Endodermal cell (in vitro differentiated cells): ENCODE measurements at regions not wholly inside any gene's neighbourhood (a gene's known extent, or its start where the extent isn't known, plus 50 kb on each side); places are given as distances from the start of the nearest gene placed in this dataset.

ENCODE experiments used
- DNase-seq: peaks from one replicate; pipeline ENCODE4 v3.0.0-alpha.2; 2017
- H3K27ac ChIP-seq: 2 replicates; pipeline ENCODE4 v1.5.1; 2013; ENCODE audit warnings: mild to moderate bottlenecking, low read depth, low read length, moderate library complexity
- H3K27me3 ChIP-seq: 2 replicates; pipeline ENCODE4 v1.6.1; 2013; ENCODE audit warnings: mild to moderate bottlenecking, low read length, moderate library complexity; ENCODE audit not compliant: insufficient read depth, control insufficient read depth, poor library complexity, severe bottlenecking
- H3K36me3 ChIP-seq: 2 replicates; pipeline ENCODE4 v1.7.0; 2013; ENCODE audit warnings: mild to moderate bottlenecking, low read length, moderate library complexity; ENCODE audit not compliant: control insufficient read depth, insufficient read depth
- H3K4me1 ChIP-seq: one replicate; pipeline ENCODE4 v1.7.0; 2013; ENCODE audit warnings: low read length; ENCODE audit not compliant: control insufficient read depth, insufficient read depth
- H3K4me3 ChIP-seq: 2 replicates; pipeline ENCODE4 v1.5.1; 2013; ENCODE audit warnings: mild to moderate bottlenecking, low read length, moderate library complexity
- H3K9ac ChIP-seq: 2 replicates; pipeline ENCODE4 v1.6.1; 2013; ENCODE audit warnings: mild to moderate bottlenecking, low read length, moderate library complexity; ENCODE audit not compliant: poor library complexity, severe bottlenecking; ENCODE audit errors: extremely low read depth
- H3K9me3 ChIP-seq: 2 replicates; pipeline ENCODE4 v1.6.1; 2013; ENCODE audit warnings: mild to moderate bottlenecking, low read length, moderate library complexity; ENCODE audit not compliant: control insufficient read depth
- H3K27ac Mint-ChIP-seq: 2 replicates; pipeline ENCODE4 v1.8.0; 2020; ENCODE audit warnings: mixed read lengths
- H3K27me3 Mint-ChIP-seq: 2 replicates; pipeline ENCODE4 v1.8.0; 2021; ENCODE audit warnings: mild to moderate bottlenecking, mixed read lengths; ENCODE audit not compliant: insufficient read depth
- H3K36me3 Mint-ChIP-seq: 2 replicates; pipeline ENCODE4 v1.8.0; 2020; ENCODE audit warnings: low read depth, mixed read lengths
- H3K4me1 Mint-ChIP-seq: 2 replicates; pipeline ENCODE4 v1.8.0; 2020; ENCODE audit warnings: mixed read lengths
- H3K4me3 Mint-ChIP-seq: 2 replicates; pipeline ENCODE4 v1.8.0; 2020; ENCODE audit warnings: mild to moderate bottlenecking, moderate library complexity, mixed read lengths
- H3K9me3 Mint-ChIP-seq: 2 replicates; pipeline ENCODE4 v1.8.0; 2020; ENCODE audit warnings: mild to moderate bottlenecking, mixed read lengths
- WGBS, 2 experiments: methylation state at CpG; one replicate each; pipeline versions ENCODE4 v1.1.5 to v1.1.7; 2013; ENCODE audit warnings: missing lambda C conversion rate in 2 of 2, mixed read lengths in 1 of 2; ENCODE audit not compliant: insufficient coverage in 1 of 2, insufficient read length in 1 of 2; 5-methylcytosine and 5-hydroxymethylcytosine counted together
- TF ChIP-seq, protein P1 (sequence below): fragments of 200-600 bp; sonication (generic); conservative IDR thresholded peaks from 2 replicates; pipeline ENCODE4 v1.5.0; 2021; ENCODE audit warnings: antibody characterized with exemption, mild to moderate bottlenecking

DNA sequence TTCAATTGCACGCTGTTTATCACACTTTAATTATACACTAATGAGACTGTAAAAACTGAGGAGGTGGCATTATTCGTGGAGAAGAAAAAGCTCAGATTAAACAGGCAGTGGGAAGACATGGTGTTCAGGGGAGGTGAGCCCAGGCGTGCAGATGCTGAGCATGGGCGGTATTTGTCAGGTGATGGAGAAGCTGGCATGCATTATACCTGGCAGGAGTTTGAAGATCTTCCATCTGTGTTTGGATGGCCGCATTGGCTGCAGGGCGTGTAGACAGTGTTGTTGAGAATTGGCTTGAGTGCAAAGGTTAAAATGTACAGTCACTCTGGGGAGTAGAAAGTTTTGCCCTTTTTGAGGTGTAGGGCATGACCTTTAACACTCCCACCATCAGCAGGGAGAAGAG lies 213.8 kb downstream of the ERMARD start:
- TF ChIP-seq, protein P1, sequence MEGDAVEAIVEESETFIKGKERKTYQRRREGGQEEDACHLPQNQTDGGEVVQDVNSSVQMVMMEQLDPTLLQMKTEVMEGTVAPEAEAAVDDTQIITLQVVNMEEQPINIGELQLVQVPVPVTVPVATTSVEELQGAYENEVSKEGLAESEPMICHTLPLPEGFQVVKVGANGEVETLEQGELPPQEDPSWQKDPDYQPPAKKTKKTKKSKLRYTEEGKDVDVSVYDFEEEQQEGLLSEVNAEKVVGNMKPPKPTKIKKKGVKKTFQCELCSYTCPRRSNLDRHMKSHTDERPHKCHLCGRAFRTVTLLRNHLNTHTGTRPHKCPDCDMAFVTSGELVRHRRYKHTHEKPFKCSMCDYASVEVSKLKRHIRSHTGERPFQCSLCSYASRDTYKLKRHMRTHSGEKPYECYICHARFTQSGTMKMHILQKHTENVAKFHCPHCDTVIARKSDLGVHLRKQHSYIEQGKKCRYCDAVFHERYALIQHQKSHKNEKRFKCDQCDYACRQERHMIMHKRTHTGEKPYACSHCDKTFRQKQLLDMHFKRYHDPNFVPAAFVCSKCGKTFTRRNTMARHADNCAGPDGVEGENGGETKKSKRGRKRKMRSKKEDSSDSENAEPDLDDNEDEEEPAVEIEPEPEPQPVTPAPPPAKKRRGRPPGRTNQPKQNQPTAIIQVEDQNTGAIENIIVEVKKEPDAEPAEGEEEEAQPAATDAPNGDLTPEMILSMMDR, result no peak
- Mint-ChIP-seq H3K27ac (no peak overlapping the region), H3K4me3 (no peak overlapping the region), H3K36me3 (peaks cover 7% of the 10 kb centered on the region), H3K4me1 (no peaks in the 10 kb centered on the region), H3K9me3 (peaks cover 14% of the 10 kb centered on the region), H3K27me3 (peaks cover 8% of the 10 kb centered on the region)
- peaks cover 16% of the 10 kb centered on the region for H3K27me3 ChIP-seq
- no peaks in the 10 kb centered on the region for H3K36me3 ChIP-seq
- H3K9ac ChIP-seq, result no peak overlapping the region
- no peaks in the 10 kb centered on the region for H3K4me1 ChIP-seq
- no peak for DNase-seq
- no peak overlapping the region for H3K27ac ChIP-seq
- 75 to 76% methylated on average over 4 to 6 of the region's 6 CpGs for WGBS, 2 experiments
- no peaks in the 10 kb centered on the region for H3K9me3 ChIP-seq
- no peak overlapping the region for H3K4me3 ChIP-seq

DNA sequence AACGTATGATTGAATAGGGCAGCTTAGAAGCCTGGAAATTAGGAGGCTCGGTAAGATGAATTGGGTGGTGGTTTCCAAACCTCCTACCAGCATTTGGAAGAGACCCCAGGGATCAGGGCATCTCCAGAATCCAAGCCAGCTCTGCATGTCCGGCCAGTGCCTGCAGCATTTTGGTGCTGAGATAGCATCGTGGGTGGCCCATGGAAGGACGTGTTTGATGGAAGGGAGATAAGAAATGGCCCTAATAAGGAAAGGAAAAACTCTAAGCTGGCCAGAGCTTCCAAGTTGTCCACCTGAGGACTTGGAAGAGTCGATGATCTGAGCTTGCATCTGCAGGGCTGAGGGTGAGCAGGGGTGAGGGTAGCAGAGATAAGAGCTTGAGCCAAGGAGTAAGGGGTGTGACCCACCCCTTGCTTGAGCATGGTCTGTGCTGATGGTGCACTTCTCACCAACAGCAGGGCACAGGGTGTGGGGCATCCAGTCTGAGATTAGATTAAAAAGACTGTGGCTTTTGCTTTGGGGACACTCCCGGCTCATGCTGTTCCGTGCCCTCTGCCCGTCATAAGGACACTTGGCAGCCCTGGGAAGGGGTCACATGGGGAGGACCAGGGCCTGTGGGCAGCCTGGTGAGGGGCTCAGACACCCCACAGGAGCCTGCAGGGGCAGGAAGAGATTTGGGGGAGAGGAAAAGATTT lies 213.2 kb downstream of the ERMARD start:
- WGBS, 2 experiments, result 93 to 94% methylated on average over 9 of the region's 9 CpGs
- TF ChIP-seq, protein P1, result no peak
- Mint-ChIP-seq H3K36me3 (peaks cover 7% of the 10 kb centered on the region), H3K27me3 (peaks cover 8% of the 10 kb centered on the region), H3K4me1 (no peaks in the 10 kb centered on the region), H3K9me3 (peaks cover 14% of the 10 kb centered on the region), H3K4me3 (no peak overlapping the region), H3K27ac (no peak overlapping the region)
- no peaks in the 10 kb centered on the region for H3K9me3 ChIP-seq
- no peaks in the 10 kb centered on the region for H3K4me1 ChIP-seq
- H3K27me3 ChIP-seq, result peaks cover 16% of the 10 kb centered on the region
- peak; percentile 19 for DNase-seq
- H3K9ac ChIP-seq, result no peak overlapping the region
- H3K4me3 ChIP-seq, result no peak overlapping the region
- no peak overlapping the region for H3K27ac ChIP-seq
- H3K36me3 ChIP-seq, result no peaks in the 10 kb centered on the region

DNA sequence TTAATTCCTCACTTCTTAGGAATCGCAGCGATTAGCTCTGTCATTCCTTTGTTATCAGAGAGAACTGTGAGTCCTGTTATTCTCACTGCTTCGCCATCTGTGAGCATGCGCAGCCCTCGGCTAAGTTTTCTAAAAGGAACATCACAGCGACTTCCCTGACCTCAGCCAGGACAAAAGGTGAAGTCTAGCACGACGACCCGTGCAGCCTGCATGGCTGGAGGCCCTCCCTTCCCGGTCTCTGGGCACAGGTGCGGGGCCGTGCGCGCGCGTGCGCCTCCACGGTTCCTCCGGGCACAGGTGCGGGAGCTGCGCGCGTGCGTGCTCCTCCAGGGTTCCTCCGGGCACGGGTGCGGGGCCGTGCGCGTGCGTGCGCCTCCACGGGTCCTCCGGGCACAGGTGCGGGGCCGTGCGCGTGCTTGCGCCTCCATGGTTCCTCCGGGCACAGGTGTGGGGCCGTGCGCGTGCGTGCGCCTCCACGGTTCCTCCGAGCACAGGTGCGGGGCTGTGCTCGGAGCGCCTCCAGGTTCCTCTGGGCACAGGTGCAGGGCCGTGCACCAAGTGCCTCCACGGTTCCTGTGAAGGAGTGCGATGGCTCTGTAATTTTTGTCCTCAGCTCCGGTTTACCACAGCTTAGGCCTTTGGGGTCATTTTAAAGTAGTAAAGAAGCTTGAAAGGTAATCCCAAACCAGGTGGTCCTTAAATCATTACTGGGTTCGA lies 212.3 kb downstream of the ERMARD start:
- WGBS, 2 experiments, result 96 to 98% methylated on average over 43 to 55 of the region's 55 CpGs
- peaks cover 14% of the 10 kb centered on the region for H3K9me3 Mint-ChIP-seq
- no peaks in the 10 kb centered on the region for H3K4me1 Mint-ChIP-seq
- H3K9ac ChIP-seq, result no peak overlapping the region
- TF ChIP-seq, protein P1, result no peak
- no peak overlapping the region for H3K4me3 Mint-ChIP-seq
- H3K36me3 Mint-ChIP-seq, result peaks cover 7% of the 10 kb centered on the region
- H3K36me3 ChIP-seq, result no peaks in the 10 kb centered on the region
- peak; percentile 29 for DNase-seq
- no peaks in the 10 kb centered on the region for H3K4me1 ChIP-seq
- no peak overlapping the region for H3K27ac Mint-ChIP-seq
- no peak overlapping the region for H3K27ac ChIP-seq
- no peak overlapping the region for H3K4me3 ChIP-seq
- peaks cover 8% of the 10 kb centered on the region for H3K27me3 Mint-ChIP-seq
- H3K27me3 ChIP-seq, result peaks cover 16% of the 10 kb centered on the region
- no peaks in the 10 kb centered on the region for H3K9me3 ChIP-seq
